ENCODE measurements at regions not wholly inside any gene's neighbourhood (a gene's known extent, or its start where the extent isn't known, plus 50 kb on each side); places are given as distances from the start of the nearest gene placed in this dataset.

GRCh38 chr2:84278386-84278785 is 180.7 kb downstream of the SUCLG1 start:
- no peaks in the 10 kb centered on the region for H3K9me3 ChIP-seq
- H3K36me3 ChIP-seq: no peaks in the 10 kb centered on the region
- DNase-seq (ENCODE audit: low spot score in 2 of 2): no peak
- TF ChIP-seq POLR2A (IDR thresholded peaks at IDR 0.05) (no peak), POLR2AphosphoS5 (IDR thresholded peaks at IDR 0.05) (no peak), CTCF (IDR thresholded peaks at IDR 0.05) (no peak), EP300 (IDR thresholded peaks at IDR 0.05) (no peak)
- H3K27me3 ChIP-seq: peaks cover 3% of the 10 kb centered on the region
- H3K4me3 ChIP-seq: no peak overlapping the region
- no peaks in the 10 kb centered on the region for H3K4me1 ChIP-seq
- no peak overlapping the region for H3K27ac ChIP-seq
- 86% methylated on average over 2 of the region's 2 CpGs for WGBS

- H3K4me1 ChIP-seq: no peaks in the 10 kb centered on the region
- H3K27me3 ChIP-seq: peaks cover 3% of the 10 kb centered on the region
- TF ChIP-seq EP300 (IDR thresholded peaks at IDR 0.05) (no peak), CTCF (IDR thresholded peaks at IDR 0.05) (no peak), POLR2A (IDR thresholded peaks at IDR 0.05) (no peak), POLR2AphosphoS5 (IDR thresholded peaks at IDR 0.05) (no peak)
- no peak for DNase-seq (ENCODE audit: low spot score in 2 of 2)
- H3K9me3 ChIP-seq: no peaks in the 10 kb centered on the region
- no peaks in the 10 kb centered on the region for H3K36me3 ChIP-seq
- no peak overlapping the region for H3K4me3 ChIP-seq
- no peak overlapping the region for H3K27ac ChIP-seq
Measured at GRCh38 chr2:84276590-84277255, 182.4 kb downstream of the SUCLG1 start.

GRCh38 chr2:84273406-84273805 is 185.7 kb downstream of the SUCLG1 start:
- H3K27me3 ChIP-seq: peaks cover 3% of the 10 kb centered on the region
- TF ChIP-seq POLR2AphosphoS5 (IDR thresholded peaks at IDR 0.05) (no peak), POLR2A (IDR thresholded peaks at IDR 0.05) (no peak), CTCF (IDR thresholded peaks at IDR 0.05) (no peak), EP300 (IDR thresholded peaks at IDR 0.05) (no peak)
- no peak overlapping the region for H3K27ac ChIP-seq
- H3K9me3 ChIP-seq: no peaks in the 10 kb centered on the region
- H3K4me3 ChIP-seq: no peak overlapping the region
- 58% methylated on average over 7 of the region's 7 CpGs for WGBS
- no peaks in the 10 kb centered on the region for H3K36me3 ChIP-seq
- no peaks in the 10 kb centered on the region for H3K4me1 ChIP-seq
- DNase-seq (ENCODE audit: low spot score in 2 of 2): no peak

- Histone ChIP-seq H3K9me3 (no peaks in the 10 kb centered on the region), H3K27me3 (peaks cover 3% of the 10 kb centered on the region), H3K36me3 (no peaks in the 10 kb centered on the region), H3K4me3 (no peak overlapping the region), H3K4me1 (no peaks in the 10 kb centered on the region), H3K27ac (no peak overlapping the region)
- WGBS: 76% methylated on average over 3 of the region's 3 CpGs
- TF ChIP-seq CTCF (IDR thresholded peaks at IDR 0.05) (no peak), POLR2A (IDR thresholded peaks at IDR 0.05) (no peak)
- no peak for DNase-seq (ENCODE audit: low spot score in 2 of 2)
Measured at GRCh38 chr2:84271977-84272376, 187.1 kb downstream of the SUCLG1 start.

GRCh38 chr2:84257831-84258230 is 201.2 kb downstream of the SUCLG1 start:
- Histone ChIP-seq H3K27me3 (no peaks in the 10 kb centered on the region), H3K36me3 (no peaks in the 10 kb centered on the region), H3K9me3 (peaks cover 5% of the 10 kb centered on the region), H3K4me3 (no peak overlapping the region), H3K27ac (no peak overlapping the region), H3K4me1 (no peaks in the 10 kb centered on the region)
- TF ChIP-seq CTCF (IDR thresholded peaks at IDR 0.05) (no peak), POLR2A (IDR thresholded peaks at IDR 0.05) (no peak), EP300 (IDR thresholded peaks at IDR 0.05) (no peak), POLR2AphosphoS5 (IDR thresholded peaks at IDR 0.05) (no peak)
- DNase-seq (ENCODE audit: low spot score in 2 of 2): no peak
